Skeletal muscle tissue (tissue), 3 donors: ENCODE measurements at regions not wholly inside any gene's neighbourhood (a gene's known extent, or its start where the extent isn't known, plus 50 kb on each side); places are given as distances from the start of the nearest gene placed in this dataset.

Experiments used
- H3K27ac ChIP-seq: one replicate; pipeline ENCODE4 v1.7.0; 2013; ENCODE audit warnings: mild to moderate bottlenecking, low read depth, low read length, inconsistent platforms
- H3K27me3 ChIP-seq, 3 donors: one replicate each; pipeline ENCODE4 v1.7.0; 2013; ENCODE audit warnings: low read length in 3 of 3; ENCODE audit not compliant: control insufficient read depth in 3 of 3, insufficient read depth in 3 of 3
- H3K36me3 ChIP-seq, 3 donors: one replicate each; pipeline ENCODE4 v1.7.0; 2013; ENCODE audit warnings: low read length in 3 of 3; ENCODE audit not compliant: control insufficient read depth in 3 of 3, insufficient read depth in 3 of 3
- H3K4me1 ChIP-seq, 3 donors: one replicate each; pipeline ENCODE4 v1.7.0; 2013; ENCODE audit warnings: low read length in 3 of 3, mild to moderate bottlenecking in 3 of 3; ENCODE audit not compliant: control insufficient read depth in 3 of 3, insufficient read depth in 3 of 3
- H3K4me3 ChIP-seq, 3 donors: one replicate each; pipeline ENCODE4 v1.7.0; 2013; ENCODE audit warnings: low read length in 3 of 3
- H3K9ac ChIP-seq, 3 donors: one replicate each; pipeline ENCODE4 v1.7.0; 2013; ENCODE audit warnings: low read length in 3 of 3, mild to moderate bottlenecking in 3 of 3, moderate library complexity in 2 of 3, low read depth in 1 of 3
- H3K9me3 ChIP-seq, 3 donors: one replicate each; pipeline ENCODE4 v1.7.0; 2013; ENCODE audit warnings: low read length in 3 of 3; ENCODE audit not compliant: control insufficient read depth in 3 of 3
- donor health status: Osteomylitis.

GRCh38 chr10:44171765-44172164 lies 213.1 kb downstream of the CXCL12 start:
- H3K9ac ChIP-seq = no peak overlapping the region
- H3K27ac ChIP-seq = no peak overlapping the region
- no peak overlapping the region for H3K4me3 ChIP-seq
- no peaks in the 10 kb centered on the region for H3K36me3 ChIP-seq
- no peaks in the 10 kb centered on the region for H3K9me3 ChIP-seq
- H3K27me3 ChIP-seq = no peaks in the 10 kb centered on the region
- no peaks in the 10 kb centered on the region for H3K4me1 ChIP-seq

GRCh38 chr10:44168478-44168877 lies 216.4 kb downstream of the CXCL12 start:
- Histone ChIP-seq H3K9me3 (no peaks in the 10 kb centered on the region), H3K36me3 (no peaks in the 10 kb centered on the region), H3K9ac (no peak overlapping the region), H3K27ac (no peak overlapping the region), H3K4me1 (no peaks in the 10 kb centered on the region), H3K4me3 (no peak overlapping the region), H3K27me3 (no peaks in the 10 kb centered on the region)

DNA sequence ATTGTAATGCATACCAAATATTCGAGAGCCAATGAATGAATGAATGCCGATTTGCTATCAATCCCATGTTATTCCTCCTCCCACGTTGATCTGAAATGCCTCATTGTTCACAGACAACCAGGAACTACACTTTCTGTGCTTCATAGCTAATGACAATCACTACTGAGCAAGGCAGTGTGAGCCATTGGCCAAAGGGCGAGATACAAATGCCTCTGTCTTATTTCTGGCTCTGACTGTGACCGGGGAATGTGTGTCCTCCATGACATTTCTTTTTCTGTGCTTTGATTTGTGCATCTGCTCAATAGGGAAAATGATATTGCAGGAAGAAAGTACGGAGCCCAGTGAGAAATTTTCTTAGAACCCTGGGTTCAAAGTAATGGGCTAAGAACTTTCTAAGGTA lies 217.1 kb downstream of the CXCL12 start:
- no peaks in the 10 kb centered on the region for H3K27me3 ChIP-seq
- H3K9ac ChIP-seq = no peak overlapping the region
- H3K36me3 ChIP-seq = no peaks in the 10 kb centered on the region
- H3K4me1 ChIP-seq = no peaks in the 10 kb centered on the region
- H3K9me3 ChIP-seq = no peaks in the 10 kb centered on the region
- no peak overlapping the region for H3K4me3 ChIP-seq
- no peak overlapping the region for H3K27ac ChIP-seq

DNA sequence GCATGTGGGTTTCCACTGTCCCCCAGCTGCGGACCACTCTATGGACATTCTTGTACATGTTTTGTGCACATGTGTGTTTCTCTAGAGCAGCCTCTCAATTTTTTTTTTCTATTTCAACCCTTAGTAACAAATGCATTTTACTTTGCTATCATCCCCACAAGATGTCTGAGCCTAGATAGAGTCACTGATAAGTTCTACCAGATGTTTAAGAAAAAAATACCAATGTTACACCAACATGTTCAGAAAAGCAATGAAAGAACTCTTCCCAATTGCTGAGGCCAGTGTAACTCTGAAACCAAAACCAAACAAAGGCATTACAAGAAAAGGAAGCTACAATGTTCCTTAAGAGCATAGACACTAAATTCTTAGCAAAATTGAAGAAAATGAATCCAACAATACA lies 218.5 kb downstream of the CXCL12 start:
- H3K27me3 ChIP-seq = no peaks in the 10 kb centered on the region
- H3K36me3 ChIP-seq = no peaks in the 10 kb centered on the region
- no peaks in the 10 kb centered on the region for H3K9me3 ChIP-seq
- no peak overlapping the region for H3K4me3 ChIP-seq
- H3K4me1 ChIP-seq = no peaks in the 10 kb centered on the region
- H3K9ac ChIP-seq = no peak overlapping the region
- no peak overlapping the region for H3K27ac ChIP-seq

- H3K27ac ChIP-seq = no peak overlapping the region
- H3K4me1 ChIP-seq = no peaks in the 10 kb centered on the region
- no peaks in the 10 kb centered on the region for H3K36me3 ChIP-seq
- H3K27me3 ChIP-seq = no peaks in the 10 kb centered on the region
- H3K9me3 ChIP-seq = no peaks in the 10 kb centered on the region
- H3K9ac ChIP-seq = no peak overlapping the region
- H3K4me3 ChIP-seq = no peak overlapping the region
Observed at GRCh38 chr10:44164251-44164956, 220.5 kb downstream of the CXCL12 start.

- H3K4me3 ChIP-seq = no peak overlapping the region
- no peak overlapping the region for H3K9ac ChIP-seq
- H3K27me3 ChIP-seq = no peaks in the 10 kb centered on the region
- H3K4me1 ChIP-seq = no peaks in the 10 kb centered on the region
- H3K9me3 ChIP-seq = peaks cover 0 to 3% (median 0%) of the 10 kb centered on the region in 3 donors
- no peaks in the 10 kb centered on the region for H3K36me3 ChIP-seq
- H3K27ac ChIP-seq = no peak overlapping the region
Observed at GRCh38 chr10:44161184-44161583, 223.7 kb downstream of the CXCL12 start.

GRCh38 chr10:44157574-44157973 lies 227.3 kb downstream of the CXCL12 start:
- Histone ChIP-seq H3K9me3 (peaks cover 0 to 3% (median 0%) of the 10 kb centered on the region in 3 donors), H3K9ac (no peak overlapping the region), H3K4me3 (no peak overlapping the region), H3K4me1 (no peaks in the 10 kb centered on the region), H3K36me3 (no peaks in the 10 kb centered on the region), H3K27me3 (no peaks in the 10 kb centered on the region), H3K27ac (no peak overlapping the region)

- Histone ChIP-seq H3K36me3 (no peaks in the 10 kb centered on the region), H3K9me3 (peaks cover 0 to 3% (median 0%) of the 10 kb centered on the region in 3 donors), H3K4me3 (no peak overlapping the region), H3K27ac (no peak overlapping the region), H3K27me3 (no peaks in the 10 kb centered on the region), H3K9ac (no peak overlapping the region), H3K4me1 (no peaks in the 10 kb centered on the region)
Observed at GRCh38 chr10:44154956-44155355, 229.9 kb downstream of the CXCL12 start.

GRCh38 chr10:44153918-44154670 lies 230.8 kb downstream of the CXCL12 start:
- Histone ChIP-seq H3K9me3 (peaks cover 0 to 3% (median 0%) of the 10 kb centered on the region in 3 donors), H3K4me1 (no peaks in the 10 kb centered on the region), H3K27ac (no peak overlapping the region), H3K9ac (no peak overlapping the region), H3K4me3 (no peak overlapping the region), H3K36me3 (no peaks in the 10 kb centered on the region), H3K27me3 (no peaks in the 10 kb centered on the region)

GRCh38 chr10:44143556-44143955 lies 241.3 kb downstream of the CXCL12 start:
- Histone ChIP-seq H3K9ac (no peak overlapping the region), H3K4me3 (no peak overlapping the region), H3K27ac (no peak overlapping the region), H3K36me3 (no peaks in the 10 kb centered on the region), H3K27me3 (no peaks in the 10 kb centered on the region), H3K4me1 (no peaks in the 10 kb centered on the region), H3K9me3 (no peaks in the 10 kb centered on the region)
